Inflammatory macrophage treated with lipopolysaccharide for 1 hour (primary cell): ENCODE measurements at regions not wholly inside any gene's neighbourhood (a gene's known extent, or its start where the extent isn't known, plus 50 kb on each side); places are given as distances from the start of the nearest gene placed in this dataset.

Experiments
- DNase-seq, 2 donors: peaks; one replicate each; pipeline ENCODE4 v3.0.0-alpha.2; 2020 to 2022

DNA sequence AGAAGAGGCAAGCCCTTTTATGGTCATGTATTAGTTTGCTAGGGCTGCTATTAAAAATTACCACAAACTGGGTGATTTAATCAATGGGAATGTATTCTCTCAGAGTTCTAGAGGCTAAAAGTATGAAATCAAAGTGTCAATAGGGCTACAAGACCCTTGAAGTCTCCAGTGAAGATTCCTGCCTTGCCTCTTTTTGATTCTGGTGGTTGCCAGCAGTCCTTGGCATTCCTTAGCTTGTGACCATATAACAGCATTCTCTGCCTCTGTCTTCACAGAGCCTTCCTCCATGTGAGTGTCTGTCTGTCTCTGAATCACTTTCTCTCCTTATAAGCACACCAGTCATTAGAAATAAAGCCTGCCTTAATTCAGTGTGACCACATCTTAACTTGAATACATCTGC is 282.7 kb downstream of the KCNN2 start:
- DNase-seq, result no peak

DNA sequence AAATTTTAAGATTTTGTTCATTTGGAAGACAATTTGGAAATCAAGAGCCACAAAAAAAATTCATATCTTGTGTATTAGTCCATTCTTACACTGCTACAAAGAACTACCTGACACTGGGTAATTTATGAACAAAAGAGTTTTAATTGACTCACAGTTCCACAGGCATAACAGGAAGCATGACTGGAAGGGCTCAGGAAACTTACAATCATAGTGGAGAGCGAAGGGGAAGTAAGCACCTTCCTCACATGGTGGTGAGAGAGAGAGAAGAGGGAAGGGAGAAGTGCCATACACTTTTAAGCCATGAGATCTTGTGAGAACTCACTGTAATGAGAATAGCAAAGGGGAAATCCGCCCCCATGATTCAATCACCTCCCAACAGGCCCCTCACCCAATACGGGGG is 274.4 kb downstream of the KCNN2 start:
- no peak for DNase-seq

DNA sequence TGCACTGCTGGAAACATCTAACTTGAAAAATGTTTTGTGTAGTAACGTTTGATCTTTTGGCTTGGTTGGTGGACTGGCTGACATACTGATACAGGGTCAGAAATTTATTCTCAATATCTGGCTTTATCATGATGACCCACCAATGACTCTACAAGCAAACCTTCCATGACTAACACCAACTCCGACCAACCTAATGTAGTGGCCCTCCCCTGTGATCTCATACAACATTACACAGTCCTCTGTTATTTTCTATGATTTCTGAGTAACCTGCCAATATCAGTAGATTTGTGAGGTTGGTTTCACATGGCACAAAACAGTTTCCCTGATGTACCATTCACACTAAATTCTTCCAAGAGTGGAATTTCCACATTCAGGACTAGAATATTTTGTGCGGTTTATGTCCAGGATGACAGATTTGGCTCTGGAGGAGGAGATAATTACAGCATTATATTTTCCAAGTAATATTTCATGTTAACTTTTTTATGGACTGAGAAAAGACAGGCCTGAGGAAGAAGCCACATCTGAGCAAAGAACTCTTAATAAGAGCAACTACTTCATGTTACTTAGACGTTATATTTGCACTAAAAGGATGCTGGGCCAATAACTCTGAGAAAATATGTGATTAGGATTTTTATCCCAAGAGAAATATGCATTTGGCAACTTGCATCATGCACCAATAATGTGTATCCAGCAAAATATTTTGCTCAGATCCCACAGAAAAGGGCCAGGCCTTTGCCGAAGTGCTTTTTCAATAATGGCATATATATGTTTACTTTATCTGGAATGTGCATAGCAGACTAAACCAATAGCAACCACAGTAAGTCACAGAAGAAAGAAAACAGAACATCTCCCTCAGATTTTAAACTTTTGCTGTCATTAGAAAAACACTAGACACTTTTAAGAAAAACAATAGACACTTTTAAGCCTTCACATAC is 273.4 kb downstream of the KCNN2 start:
- no peak for DNase-seq

DNA sequence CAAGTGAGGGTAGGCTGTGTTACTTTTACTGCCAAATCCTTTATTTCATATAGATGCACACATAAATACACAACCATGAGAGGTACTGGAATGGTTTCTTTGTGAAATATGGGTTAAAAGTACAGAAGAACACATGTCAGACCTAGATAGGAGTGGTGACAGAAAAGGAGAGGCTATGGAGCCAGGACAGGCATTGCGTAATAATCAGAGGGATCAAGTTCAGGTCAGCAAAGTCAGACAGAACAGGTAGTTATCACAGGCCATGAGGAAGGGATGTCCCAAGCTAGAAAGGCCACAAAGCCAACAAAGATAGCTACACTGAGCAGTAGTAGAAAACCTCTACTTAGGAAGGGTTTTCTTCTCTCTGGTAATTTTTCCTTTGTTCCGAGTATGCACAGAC is 272.6 kb downstream of the KCNN2 start:
- DNase-seq, result no peak

DNA sequence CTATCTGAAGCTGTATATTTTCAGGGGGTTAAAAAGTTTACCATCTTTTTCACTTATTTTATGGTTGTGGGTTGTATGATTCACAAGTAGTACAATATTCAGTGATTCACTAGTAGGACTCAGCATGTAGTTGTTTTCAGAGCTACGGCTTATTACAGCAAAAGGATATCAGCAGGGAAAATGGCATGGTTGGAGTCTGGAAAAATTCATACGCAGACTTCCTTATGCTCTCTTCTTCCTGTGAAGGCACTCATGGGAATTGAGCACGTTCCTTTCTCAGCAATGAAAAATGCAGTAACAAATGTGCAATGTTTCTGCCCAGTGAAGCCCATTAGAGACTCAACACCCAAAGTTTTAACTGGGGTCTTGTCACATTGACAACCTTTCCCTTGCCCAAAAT is 250.5 kb downstream of the KCNN2 start:
- DNase-seq, result no peak

DNA sequence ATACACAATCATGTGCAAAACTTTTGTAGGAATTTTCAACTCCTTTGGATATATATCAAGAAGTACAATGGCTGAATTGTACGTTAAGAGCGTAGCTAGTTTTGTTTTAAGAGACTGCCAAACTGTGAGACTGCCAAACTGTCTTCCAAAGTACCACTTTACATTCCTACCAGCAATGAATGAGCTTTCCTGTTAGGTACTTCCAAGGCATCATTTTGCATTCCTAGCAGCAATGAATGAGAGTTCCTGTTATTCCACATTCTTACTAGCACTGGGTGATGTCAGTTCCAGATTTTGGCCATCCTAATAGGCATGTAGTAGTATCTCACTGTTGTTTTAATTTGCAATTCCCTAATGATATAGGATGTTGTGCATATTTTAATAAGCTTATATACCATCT is 219.3 kb downstream of the KCNN2 start:
- DNase-seq, result no peak

DNA sequence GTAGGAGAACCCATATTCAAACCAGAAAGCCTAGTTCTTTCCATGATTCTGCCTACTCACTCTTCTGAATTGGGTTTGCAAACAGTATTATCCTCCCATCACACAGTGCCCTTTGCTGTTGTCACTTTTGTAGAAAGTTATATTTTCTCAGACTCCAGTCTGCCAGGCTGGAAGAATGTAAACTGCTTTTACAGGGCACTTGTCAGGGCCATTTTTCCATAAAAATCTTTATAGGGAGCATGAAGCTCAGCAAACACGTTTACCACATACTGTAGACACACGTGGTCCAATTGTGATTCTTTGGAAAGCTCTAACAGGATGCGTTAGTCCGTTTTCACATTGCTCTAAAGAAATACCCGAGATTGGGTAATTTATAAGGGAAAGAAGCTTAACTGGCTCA is 204.0 kb downstream of the KCNN2 start:
- no peak for DNase-seq

DNA sequence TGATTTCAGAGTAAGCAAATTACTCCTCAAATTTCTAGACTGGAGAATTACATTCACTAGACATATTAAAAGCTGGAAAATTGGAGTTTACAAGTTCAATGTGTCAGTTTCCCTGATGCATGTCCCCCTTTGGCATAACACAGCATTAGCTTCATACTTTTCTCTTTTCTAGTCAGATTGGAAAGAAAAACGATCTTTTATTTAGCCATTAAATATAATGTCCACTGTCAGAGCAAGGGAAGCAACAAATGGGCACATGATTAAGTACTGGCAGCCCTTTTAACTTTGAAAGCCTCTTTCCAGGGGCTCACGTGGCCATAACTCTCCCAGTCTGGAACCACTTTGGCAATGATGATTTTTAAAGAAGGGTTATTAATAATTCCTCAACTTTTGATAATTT is 203.3 kb downstream of the KCNN2 start:
- DNase-seq, result no peak

DNA sequence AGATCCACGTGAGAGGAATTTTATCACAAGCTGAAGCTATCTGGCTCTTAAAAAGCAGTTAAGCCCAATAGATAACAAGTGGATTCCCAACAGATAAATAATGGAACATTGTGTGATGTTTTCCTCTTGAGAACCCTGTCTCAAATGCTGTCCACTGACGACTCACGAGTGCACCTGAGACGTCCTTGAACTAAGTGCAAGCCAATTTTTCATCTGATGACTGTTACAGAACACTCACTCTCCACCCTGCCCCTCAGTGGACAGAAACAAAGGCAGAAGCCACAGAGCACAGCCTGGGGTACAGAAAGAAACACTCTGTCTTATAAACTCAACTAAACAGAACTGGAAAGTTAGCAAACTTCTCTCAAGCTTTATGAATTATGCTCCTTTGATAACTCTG is 199.5 kb downstream of the KCNN2 start:
- no peak for DNase-seq
